OCI-LY7 (cell line): ENCODE measurements at regions not wholly inside any gene's neighbourhood (a gene's known extent, or its start where the extent isn't known, plus 50 kb on each side); places are given as distances from the start of the nearest gene placed in this dataset.

Experiments
- BruUV-seq: library from RNA; stranded (reverse); fragments of 400-500 nt; replicated peaks from 2 replicates; lab custom pipeline; 2021; lab: Mats Ljungman, UMichigan
- CTCF ChIA-PET: fragments of 300-600 bp; sonication (Branson Sonifier 250); formaldehyde crosslinking; loops from one replicate; lab custom pipeline; 2022; ENCODE audit warnings: antibody characterized with exemption; ENCODE audit not compliant: unreplicated experiment; lab: Charles Lee
- POLR2A ChIA-PET: fragments of 300-600 bp; sonication (Branson Sonifier 250); formaldehyde crosslinking; loops from one replicate; lab custom pipeline; 2022; ENCODE audit warnings: antibody characterized with exemption; lab: Charles Lee
- DNase-seq: peaks from one replicate; pipeline ENCODE4 v3.0.0-alpha.2; 2015; ENCODE audit warnings: low spot score
- H2AFZ ChIP-seq: fragments of 200-600 bp; sonication (generic), shearing (Covaris generic); 2 replicates; pipeline ENCODE4 v1.6.1; 2014; ENCODE audit warnings: mild to moderate bottlenecking, antibody characterized with exemption, low read length, moderate library complexity
- H3K27ac ChIP-seq: fragments of 200-600 bp; sonication (generic); 2 replicates; pipeline ENCODE4 v1.5.1; 2014; ENCODE audit warnings: mixed run types, low read depth, mild to moderate bottlenecking, moderate library complexity, low read length, inconsistent platforms; ENCODE audit not compliant: poor library complexity, severe bottlenecking
- H3K36me3 ChIP-seq: fragments of 200-600 bp; sonication (generic); 2 replicates; pipeline ENCODE4 v1.6.1; 2014; ENCODE audit warnings: mild to moderate bottlenecking, antibody characterized with exemption, low read length, moderate library complexity, mixed read lengths; ENCODE audit not compliant: insufficient read depth
- H3K4me1 ChIP-seq: fragments of 200-600 bp; sonication (generic); 2 replicates; pipeline ENCODE4 v1.5.1; 2014; ENCODE audit warnings: mild to moderate bottlenecking, low read length; ENCODE audit not compliant: insufficient read depth, poor library complexity, severe bottlenecking
- H3K4me2 ChIP-seq: fragments of 200-600 bp; sonication (generic); 2 replicates; pipeline ENCODE4 v1.6.1; 2014; ENCODE audit warnings: mild to moderate bottlenecking, low read length
- H3K4me3 ChIP-seq: fragments of 200-600 bp; sonication (generic); 2 replicates; pipeline ENCODE4 v1.5.1; 2014; ENCODE audit warnings: mild to moderate bottlenecking, low read depth, low read length; ENCODE audit not compliant: poor library complexity, severe bottlenecking
- H3K79me2 ChIP-seq: fragments of 200-600 bp; sonication (generic); 2 replicates; pipeline ENCODE4 v1.6.1; 2016; ENCODE audit warnings: low read depth, mild to moderate bottlenecking, low read length, moderate library complexity, mixed read lengths; ENCODE audit not compliant: insufficient read depth
- H3K9me2 ChIP-seq: fragments of 200-600 bp; sonication (generic); 2 replicates; pipeline ENCODE4 v1.6.1; 2016; ENCODE audit warnings: mild to moderate bottlenecking, low read length, mixed read lengths; ENCODE audit not compliant: insufficient read depth
- H3K9me3 ChIP-seq: fragments of 200-600 bp; sonication (generic); 2 replicates; pipeline ENCODE4 v1.6.1; 2014; ENCODE audit warnings: mild to moderate bottlenecking, mixed run types, low read length, mixed read lengths
- H4K20me1 ChIP-seq: fragments of 200-600 bp; sonication (generic); 2 replicates; pipeline ENCODE4 v1.6.1; 2014; ENCODE audit warnings: mild to moderate bottlenecking, antibody characterized with exemption, low read length, moderate library complexity, mixed read lengths; ENCODE audit not compliant: insufficient read depth
- CTCF ChIP-seq: fragments of 200-600 bp; sonication (generic); conservative IDR thresholded peaks from 2 replicates; pipeline ENCODE4 v1.5.1; 2014; ENCODE audit warnings: mild to moderate bottlenecking, antibody characterized with exemption, low read length, moderate library complexity, mixed read lengths
- EZH2phosphoT487 ChIP-seq: fragments of 200-600 bp; sonication (generic); IDR thresholded peaks from 2 replicates; pipeline ENCODE4 v1.6.1; 2018; ENCODE audit warnings: low read depth, borderline replicate concordance, mild to moderate bottlenecking, mixed run types, antibody characterized with exemption, low read length, moderate library complexity, mixed read lengths
- intact Hi-C: fragments of 100-400 bp; cut with micrococcal nuclease; formaldehyde crosslinking; loops from one replicate; pipeline ENCODE4 v1.10.0; 2022; ENCODE audit not compliant: unreplicated experiment

- intact Hi-C loops, result no loop called here
- Histone ChIP-seq H3K36me3 (no peaks in the 10 kb centered on the region), H3K27ac (no peak overlapping the region), H3K4me1 (no peaks in the 10 kb centered on the region), H3K4me2 (no peak overlapping the region), H4K20me1 (no peaks in the 10 kb centered on the region), H3K9me3 (no peaks in the 10 kb centered on the region), H3K4me3 (no peak overlapping the region), H3K79me2 (no peaks in the 10 kb centered on the region), H3K9me2 (no peaks in the 10 kb centered on the region), H2AFZ (no peak overlapping the region)
- CTCF ChIA-PET, result no interaction called here
- POLR2A ChIA-PET, result no interaction called here
- TF ChIP-seq EZH2phosphoT487 (no peak), CTCF (no peak)
- BruUV-seq, result no TSS peak
- DNase-seq, result no peak
Observed at GRCh38 chr2:158013891-158014290, 87.8 kb upstream of the UPP2 start.

GRCh38 chr2:158011055-158011771 is 90.5 kb upstream of the UPP2 start:
- Histone ChIP-seq H3K4me2 (no peak overlapping the region), H2AFZ (no peak overlapping the region)

More at GRCh38 chr2:158011055-158011771, 90.5 kb upstream of the UPP2 start:
- CTCF ChIA-PET, result no interaction called here
- H3K27ac ChIP-seq, result no peak overlapping the region
- BruUV-seq, result no TSS peak
- H3K36me3 ChIP-seq, result no peaks in the 10 kb centered on the region
- no peaks in the 10 kb centered on the region for H3K4me1 ChIP-seq
- no peaks in the 10 kb centered on the region for H3K9me2 ChIP-seq
- intact Hi-C loops, result loop anchor here (2.0 kb wide), 3 partner anchors 234 to 518 kb away; no protein-coding TSS in a partner anchor
- no peak for DNase-seq
- no peaks in the 10 kb centered on the region for H4K20me1 ChIP-seq
- no peak overlapping the region for H3K4me3 ChIP-seq
- H3K9me3 ChIP-seq, result no peaks in the 10 kb centered on the region
- POLR2A ChIA-PET, result no interaction called here
- no peaks in the 10 kb centered on the region for H3K79me2 ChIP-seq
- TF ChIP-seq CTCF, result no peak
- TF ChIP-seq EZH2phosphoT487, result no peak
